Erythroblast (primary cell): ENCODE measurements at regions not wholly inside any gene's neighbourhood (a gene's known extent, or its start where the extent isn't known, plus 50 kb on each side); places are given as distances from the start of the nearest gene placed in this dataset.
"Not testable (repeated sequence)": the region's sequence is repeated elsewhere in the genome, so short reads cannot be mapped to it uniquely, and the experiment has no call there.

Source experiments
- DNase-seq, 2 experiments: peaks; one replicate each; lab custom pipeline; 2025; lab: John Stamatoyannopoulos, UW
- GATA1 ChIP-seq: IDR thresholded peaks from 2 replicates; pipeline ENCODE4 v1.6.1; 2011; ENCODE audit warnings: low read depth, mild to moderate bottlenecking, control low read depth, low read length, moderate library complexity
- POLR2A ChIP-seq: IDR thresholded peaks from 2 replicates; pipeline ENCODE4 v1.6.1; 2011; ENCODE audit warnings: mild to moderate bottlenecking, low read length

DNA sequence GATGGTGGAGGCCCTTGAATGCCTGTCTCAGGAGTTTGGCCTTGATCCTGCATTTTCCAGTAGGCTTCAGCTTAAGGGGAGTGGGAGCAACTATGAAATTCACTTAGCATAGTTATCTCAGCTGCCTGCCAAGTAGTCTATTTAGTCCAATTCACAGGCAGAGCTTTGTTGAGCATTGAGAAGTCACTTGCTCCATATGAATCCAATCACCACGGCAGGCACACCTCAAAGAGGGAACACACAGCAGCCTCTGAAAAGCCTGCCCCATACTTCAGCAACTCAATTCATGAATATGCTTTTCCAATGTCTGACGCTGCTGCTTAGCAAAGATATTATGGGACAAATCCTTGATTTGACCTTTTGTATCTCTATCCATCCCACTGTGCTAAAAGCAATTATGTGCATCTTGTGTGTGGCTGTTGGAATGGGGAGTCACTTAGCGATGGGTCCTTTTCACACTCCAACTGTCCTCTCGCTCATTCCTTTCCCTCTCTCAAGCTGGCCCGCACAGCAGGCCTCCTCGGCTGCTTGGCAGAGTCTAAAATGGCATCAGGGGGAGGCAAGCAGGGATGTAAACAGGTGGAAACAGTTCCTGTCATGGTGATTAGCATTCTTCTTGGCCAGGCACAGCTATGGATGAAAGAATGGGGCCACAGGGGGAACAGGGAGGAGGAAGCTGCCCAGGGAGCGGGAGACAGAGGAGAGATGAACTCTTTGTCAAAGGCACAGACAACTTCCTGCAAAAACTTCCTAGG is 56.0 kb upstream of the LRPPRC start:
- TF ChIP-seq GATA1 = no peak
- TF ChIP-seq POLR2A = no peak
- no peak for DNase-seq

DNA sequence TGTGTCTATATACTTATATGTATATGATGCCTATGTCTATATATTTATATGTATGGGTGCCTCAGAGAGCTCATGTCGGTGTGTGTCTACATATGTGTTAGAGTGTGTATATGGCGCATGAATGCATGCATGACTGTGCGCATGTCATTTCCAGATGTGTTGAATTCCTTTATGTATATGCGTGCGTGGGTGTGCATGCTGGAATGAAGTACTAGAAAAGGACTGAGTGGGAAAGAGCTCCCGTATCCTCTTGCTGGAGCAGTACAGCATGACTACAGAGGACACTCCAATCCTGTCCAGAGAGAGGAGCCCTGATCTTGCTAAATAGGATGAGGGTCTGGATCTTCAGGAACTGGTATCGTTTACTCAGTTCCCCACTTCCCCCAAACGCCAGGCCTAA is 56.8 kb upstream of the LRPPRC start:
- TF ChIP-seq GATA1 (no peak), POLR2A (no peak)
- DNase-seq = no peak

- DNase-seq = no peak
- TF ChIP-seq GATA1 (no peak), POLR2A (no peak)
These were observed 57.3 kb upstream of the LRPPRC start for GRCh38 chr2:44053052-44053451.

GRCh38 chr2:44053456-44053855 is 57.7 kb upstream of the LRPPRC start:
- TF ChIP-seq GATA1 (no peak), POLR2A (no peak)
- DNase-seq = no peak

DNA sequence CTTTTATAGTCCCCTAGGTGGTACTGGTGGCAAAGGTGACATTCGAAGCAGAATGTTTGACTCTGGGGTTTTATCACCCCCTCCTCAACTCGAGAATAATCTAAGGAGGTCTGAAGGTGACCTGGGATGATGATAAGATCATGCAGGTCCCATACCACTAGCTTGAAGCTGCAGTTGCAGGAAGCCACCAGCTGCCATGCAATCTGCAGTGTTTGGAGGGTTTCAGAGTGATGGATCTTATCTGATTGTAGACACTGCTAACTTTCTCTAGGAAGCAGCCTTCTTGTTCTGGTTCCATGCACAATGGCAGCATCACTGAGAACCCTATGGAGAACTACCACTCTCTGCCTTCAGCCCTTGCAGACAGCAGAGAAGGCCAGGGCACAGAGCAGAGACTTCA is 59.4 kb upstream of the LRPPRC start:
- no peak for TF ChIP-seq POLR2A
- DNase-seq = no peak

- no peak for DNase-seq
- TF ChIP-seq POLR2A (no peak), GATA1 (no peak)
These were observed 59.9 kb upstream of the LRPPRC start for GRCh38 chr2:44055664-44056063.

- TF ChIP-seq GATA1 = no peak
- TF ChIP-seq POLR2A = no peak
- no peak for DNase-seq
These were observed 61.2 kb upstream of the LRPPRC start for GRCh38 chr2:44056947-44057346.

DNA sequence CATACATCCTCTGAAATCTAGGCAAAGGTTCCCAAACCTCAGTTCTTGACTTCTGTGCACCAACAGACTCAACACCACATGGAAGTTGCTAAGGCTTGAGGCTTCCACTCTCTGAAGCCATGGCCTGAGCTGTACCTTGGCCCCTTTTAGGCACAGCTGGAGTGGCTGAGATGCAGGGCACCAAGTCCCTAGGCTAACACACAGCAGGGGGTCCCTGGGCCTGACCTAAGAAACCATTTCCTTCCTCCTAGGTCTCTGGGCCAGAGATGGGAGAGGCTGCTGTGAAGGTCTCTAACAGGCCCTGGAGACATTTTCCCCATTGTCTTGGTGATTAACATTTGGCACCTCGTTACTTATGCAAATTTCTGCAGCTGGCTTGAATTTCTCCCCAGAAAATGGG is 64.5 kb upstream of the LRPPRC start:
- DNase-seq = not testable (repeated sequence)

DNA sequence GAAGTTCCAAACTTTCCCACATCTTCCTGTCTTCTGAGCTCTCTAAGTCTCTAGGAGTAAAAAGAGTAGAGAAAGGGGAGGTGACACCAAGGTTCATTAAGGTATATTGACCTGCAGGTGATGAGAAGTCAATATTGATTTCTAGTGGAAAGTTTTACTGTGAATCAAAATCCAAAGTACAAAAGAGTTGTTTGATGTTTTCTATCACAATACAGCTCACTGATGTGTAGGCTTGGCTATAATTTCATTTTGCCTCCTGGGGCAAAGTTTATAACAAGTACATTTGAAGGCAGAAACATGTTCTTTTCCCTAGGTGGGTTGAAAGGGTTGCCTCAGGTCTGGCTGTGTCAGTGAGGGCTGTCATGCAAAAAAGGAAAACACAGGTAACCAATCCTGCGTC is 65.2 kb upstream of the LRPPRC start:
- no peak for DNase-seq
- TF ChIP-seq POLR2A (no peak), GATA1 (no peak)

GRCh38 chr2:44061469-44061868 is 65.7 kb upstream of the LRPPRC start:
- DNase-seq = no peak
- TF ChIP-seq POLR2A = no peak
- TF ChIP-seq GATA1 = no peak

DNA sequence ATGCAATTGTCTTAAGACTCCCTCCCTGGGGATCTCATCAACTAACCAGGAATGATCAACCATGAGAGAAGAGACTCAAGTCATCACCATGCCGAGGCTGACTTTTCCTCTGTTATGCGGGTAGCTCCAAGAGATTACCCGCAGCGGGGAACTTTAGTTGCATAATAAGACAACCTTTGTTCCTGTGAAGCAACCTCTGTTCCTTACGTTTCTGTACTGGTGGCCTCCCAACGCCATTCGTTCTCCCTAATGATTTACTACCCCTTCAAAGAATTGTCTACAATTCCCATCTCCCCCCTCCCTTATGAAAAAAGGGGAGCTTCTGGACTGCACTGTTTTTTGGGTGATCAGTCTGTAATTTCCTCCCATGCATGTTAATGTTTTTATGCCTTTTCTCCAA is 66.1 kb upstream of the LRPPRC start:
- no peak for DNase-seq
- no peak for TF ChIP-seq POLR2A
- no peak for TF ChIP-seq GATA1

- TF ChIP-seq GATA1 (no peak), POLR2A (no peak)
- no peak for DNase-seq
These were observed 67.2 kb upstream of the LRPPRC start for GRCh38 chr2:44063033-44063432.

GRCh38 chr2:44064281-44064680 is 68.5 kb upstream of the LRPPRC start:
- DNase-seq = not testable (repeated sequence)

- not testable (repeated sequence) for DNase-seq
These were observed 71.4 kb upstream of the LRPPRC start for GRCh38 chr2:44067012-44067790.

GRCh38 chr2:44067791-44068181 is 72.0 kb upstream of the LRPPRC start:
- not testable (repeated sequence) for DNase-seq
